A673 (cell line): ENCODE measurements at regions not wholly inside any gene's neighbourhood (a gene's known extent, or its start where the extent isn't known, plus 50 kb on each side); places are given as distances from the start of the nearest gene placed in this dataset.

Experiments used
- BruUV-seq: library from RNA; stranded (reverse); fragments of 400-500 nt; replicated peaks from 2 replicates; lab custom pipeline; 2021; lab: Mats Ljungman, UMichigan
- CTCF ChIA-PET: fragments of 300-600 bp; sonication (Branson Sonifier 250); formaldehyde crosslinking; loops from one replicate; lab custom pipeline; 2022; ENCODE audit warnings: antibody characterized with exemption; lab: Charles Lee
- POLR2A ChIA-PET: fragments of 300-600 bp; sonication (Branson Sonifier 250); formaldehyde crosslinking; loops from one replicate; lab custom pipeline; 2022; ENCODE audit warnings: antibody characterized with exemption; ENCODE audit not compliant: low non-redundant PET; lab: Charles Lee
- DNase-seq: peaks from one replicate; pipeline ENCODE4 v3.0.0-alpha.2; 2015; ENCODE audit warnings: low spot score
- H3K27ac ChIP-seq: fragments of 200-600 bp; sonication (generic); 2 replicates; pipeline ENCODE4 v1.5.1; 2016; ENCODE audit warnings: mixed run types, low read depth, mild to moderate bottlenecking, mixed read lengths, antibody characterized with exemption, low read length; ENCODE audit not compliant: poor library complexity, severe bottlenecking
- H3K27me3 ChIP-seq: fragments of 200-600 bp; sonication (generic); replicated peaks from 2 replicates; pipeline ENCODE4 v1.6.1; 2017; ENCODE audit warnings: mixed run types, low read depth, mild to moderate bottlenecking, mixed read lengths, antibody characterized with exemption, low read length; ENCODE audit not compliant: insufficient read depth, poor library complexity
- H3K36me3 ChIP-seq: fragments of 200-600 bp; sonication (generic); 2 replicates; pipeline ENCODE4 v1.6.1; 2016; ENCODE audit warnings: mixed run types, mild to moderate bottlenecking, mixed read lengths, antibody characterized with exemption, low read length; ENCODE audit not compliant: insufficient read depth, poor library complexity, severe bottlenecking
- H3K4me1 ChIP-seq: fragments of 200-600 bp; sonication (generic); 2 replicates; pipeline ENCODE4 v1.6.1; 2017; ENCODE audit warnings: mixed run types, mild to moderate bottlenecking, mixed read lengths, antibody characterized with exemption, low read length; ENCODE audit not compliant: insufficient read depth, poor library complexity, severe bottlenecking
- H3K4me3 ChIP-seq: fragments of 200-600 bp; sonication (generic); 2 replicates; pipeline ENCODE4 v1.5.1; 2016; ENCODE audit warnings: low read depth, mixed run types, mild to moderate bottlenecking, mixed read lengths, low read length; ENCODE audit not compliant: poor library complexity, severe bottlenecking
- H3K9me3 ChIP-seq: fragments of 200-600 bp; sonication (generic); 2 replicates; pipeline ENCODE4 v1.6.1; 2016; ENCODE audit warnings: mixed run types, low read depth, mild to moderate bottlenecking, mixed read lengths, antibody characterized with exemption, low read length; ENCODE audit not compliant: poor library complexity, severe bottlenecking
- EZH2 ChIP-seq: fragments of 200-600 bp; sonication (generic); IDR thresholded peaks from 2 replicates; pipeline ENCODE4 v1.6.1; 2017; ENCODE audit warnings: borderline replicate concordance, low read depth, mild to moderate bottlenecking, mixed read lengths, antibody characterized with exemption, low read length; ENCODE audit not compliant: poor library complexity, severe bottlenecking
- intact Hi-C: fragments of 100-400 bp; cut with micrococcal nuclease; formaldehyde crosslinking; loops from one replicate; pipeline ENCODE4 v1.10.0; 2022; ENCODE audit not compliant: unreplicated experiment
- TF ChIP-seq, protein P1 (sequence below): fragments of 300-800, 200-600 bp; sonication (generic); conservative IDR thresholded peaks from 2 replicates; pipeline ENCODE4 v1.5.1; 2017; ENCODE audit warnings: low read depth, mild to moderate bottlenecking, antibody characterized with exemption, low read length, moderate library complexity, mixed read lengths

DNA sequence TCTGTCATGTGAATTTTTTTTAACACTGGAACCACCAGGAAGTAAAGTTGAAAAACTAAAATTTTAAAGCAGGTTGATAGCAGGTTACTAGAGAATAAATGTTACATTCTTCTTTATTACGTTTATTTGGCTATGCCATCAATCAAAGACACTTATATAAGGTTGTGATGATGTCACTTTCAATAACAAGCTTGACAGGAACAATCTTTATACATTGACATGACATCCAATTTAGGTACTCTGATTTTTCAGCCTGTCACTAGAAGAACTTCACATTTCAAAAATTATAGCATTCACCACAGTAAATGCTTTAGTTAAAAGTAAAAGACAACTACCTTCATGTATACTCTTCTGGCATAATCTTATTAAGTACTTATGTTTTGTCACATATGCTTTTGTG is 696.8 kb upstream of the NCAM2 start:
- POLR2A ChIA-PET, result no interaction called here

DNA sequence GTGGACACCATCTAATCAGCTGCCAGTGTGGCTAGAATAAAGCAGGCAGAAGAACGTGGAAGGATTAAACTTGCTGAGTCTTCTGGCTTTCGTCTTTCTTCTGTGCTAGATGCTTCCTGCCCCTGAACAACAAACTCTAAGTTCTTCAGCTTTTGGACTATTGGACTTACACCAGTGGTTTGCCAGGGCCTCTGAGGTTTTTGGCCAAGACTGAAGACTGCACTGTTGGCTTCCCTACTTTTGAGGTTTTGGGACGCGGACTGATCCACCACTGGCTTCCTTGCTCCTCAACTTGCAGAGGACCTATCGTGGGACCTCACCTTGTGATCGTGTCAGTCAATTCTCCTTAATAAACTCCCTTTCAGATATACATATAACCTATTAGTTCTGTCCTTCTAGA is 696.1 kb upstream of the NCAM2 start:
- no peaks in the 10 kb centered on the region for H3K27me3 ChIP-seq
- BruUV-seq, result no TSS peak
- no peaks in the 10 kb centered on the region for H3K36me3 ChIP-seq
- ChIA-PET CTCF (no interaction called here), POLR2A (no interaction called here)
- TF ChIP-seq EZH2, result no peak
- TF ChIP-seq, protein P1, sequence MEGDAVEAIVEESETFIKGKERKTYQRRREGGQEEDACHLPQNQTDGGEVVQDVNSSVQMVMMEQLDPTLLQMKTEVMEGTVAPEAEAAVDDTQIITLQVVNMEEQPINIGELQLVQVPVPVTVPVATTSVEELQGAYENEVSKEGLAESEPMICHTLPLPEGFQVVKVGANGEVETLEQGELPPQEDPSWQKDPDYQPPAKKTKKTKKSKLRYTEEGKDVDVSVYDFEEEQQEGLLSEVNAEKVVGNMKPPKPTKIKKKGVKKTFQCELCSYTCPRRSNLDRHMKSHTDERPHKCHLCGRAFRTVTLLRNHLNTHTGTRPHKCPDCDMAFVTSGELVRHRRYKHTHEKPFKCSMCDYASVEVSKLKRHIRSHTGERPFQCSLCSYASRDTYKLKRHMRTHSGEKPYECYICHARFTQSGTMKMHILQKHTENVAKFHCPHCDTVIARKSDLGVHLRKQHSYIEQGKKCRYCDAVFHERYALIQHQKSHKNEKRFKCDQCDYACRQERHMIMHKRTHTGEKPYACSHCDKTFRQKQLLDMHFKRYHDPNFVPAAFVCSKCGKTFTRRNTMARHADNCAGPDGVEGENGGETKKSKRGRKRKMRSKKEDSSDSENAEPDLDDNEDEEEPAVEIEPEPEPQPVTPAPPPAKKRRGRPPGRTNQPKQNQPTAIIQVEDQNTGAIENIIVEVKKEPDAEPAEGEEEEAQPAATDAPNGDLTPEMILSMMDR, result no peak
- H3K27ac ChIP-seq, result no peak overlapping the region
- intact Hi-C loops, result no loop called here
- no peak overlapping the region for H3K4me3 ChIP-seq
- H3K4me1 ChIP-seq, result no peaks in the 10 kb centered on the region
- no peak for DNase-seq
- H3K9me3 ChIP-seq, result peaks cover 6% of the 10 kb centered on the region

More for the DNA sequence above, 696.8 kb upstream of the NCAM2 start:
- TF ChIP-seq EZH2, result no peak
- TF ChIP-seq, protein P1, result no peak
- Histone ChIP-seq H3K27me3 (no peaks in the 10 kb centered on the region), H3K9me3 (peaks cover 6% of the 10 kb centered on the region), H3K4me3 (no peak overlapping the region), H3K36me3 (no peaks in the 10 kb centered on the region), H3K27ac (no peak overlapping the region), H3K4me1 (no peaks in the 10 kb centered on the region)
- CTCF ChIA-PET, result no interaction called here
- no TSS peak for BruUV-seq
- intact Hi-C loops, result no loop called here
- no peak for DNase-seq

DNA sequence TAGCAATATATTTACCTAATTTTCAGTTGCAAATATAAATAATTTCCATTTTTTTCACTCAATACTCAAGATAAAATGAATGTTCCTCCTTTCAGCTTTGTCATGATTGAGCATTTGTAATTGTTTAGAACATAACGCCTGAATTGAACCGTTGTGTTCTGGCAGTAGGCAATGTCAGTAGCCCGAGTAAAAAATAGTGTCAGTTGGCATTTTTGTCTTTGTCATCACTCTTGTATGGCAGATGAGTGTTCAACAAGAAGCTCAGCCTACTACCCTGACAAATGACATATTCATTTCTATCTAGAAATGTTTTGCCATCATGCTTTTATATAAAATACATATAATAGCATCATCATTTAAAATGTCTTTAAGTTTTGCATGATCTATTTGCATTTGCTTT is 691.4 kb upstream of the NCAM2 start:
- CTCF ChIA-PET, result no interaction called here
- no peak for DNase-seq

More for the DNA sequence above, 691.4 kb upstream of the NCAM2 start:
- Histone ChIP-seq H3K4me1 (no peaks in the 10 kb centered on the region), H3K27ac (no peak overlapping the region), H3K36me3 (no peaks in the 10 kb centered on the region), H3K27me3 (no peaks in the 10 kb centered on the region), H3K4me3 (no peak overlapping the region), H3K9me3 (peaks cover 9% of the 10 kb centered on the region)
- TF ChIP-seq, protein P1, result no peak
- TF ChIP-seq EZH2, result no peak
- intact Hi-C loops, result no loop called here
- no TSS peak for BruUV-seq
- POLR2A ChIA-PET, result no interaction called here
